ENCODE measurements at regions not wholly inside any gene's neighbourhood (a gene's known extent, or its start where the extent isn't known, plus 50 kb on each side); places are given as distances from the start of the nearest gene placed in this dataset.

- Histone ChIP-seq H3K27ac (ENCODE audit: low read depth, low read length) (no peak overlapping the region), H3K4me3 (ENCODE audit: low read depth, low read length) (no peak overlapping the region), H3K9me3 (ENCODE audit: control insufficient read depth, insufficient read depth, low read length) (peaks cover 13% of the 10 kb centered on the region), H3K27me3 (ENCODE audit: control insufficient read depth, insufficient read depth, low read length) (no peaks in the 10 kb centered on the region)
- DNase-seq (ENCODE audit: low read depth, low spot score) = no peak
- no peak for TF ChIP-seq CTCF (IDR thresholded peaks at IDR 0.05; ENCODE audit: low read depth, low read length)
- ChIA-PET POLR2A (interaction anchor here (0.7 to 1.1 kb wide), 2 partner anchors 20 to 127 kb away, joined by 3 to 4 read pairs; no protein-coding TSS in a partner anchor), CTCF (interaction anchor here (0.6 to 1.5 kb wide), 3 partner anchors 25 to 188 kb away, joined by 3 to 8 read pairs (median 5); no protein-coding TSS in a partner anchor)
Measured at GRCh38 chr2:39568116-39568515, 97.6 kb upstream of the TMEM178A start.

- Histone ChIP-seq H3K4me3 (ENCODE audit: low read depth, low read length) (no peak overlapping the region), H3K27me3 (ENCODE audit: control insufficient read depth, insufficient read depth, low read length) (no peaks in the 10 kb centered on the region), H3K9me3 (ENCODE audit: control insufficient read depth, insufficient read depth, low read length) (peaks cover 13% of the 10 kb centered on the region), H3K27ac (ENCODE audit: low read depth, low read length) (no peak overlapping the region)
- ChIA-PET POLR2A (interaction anchor here (0.7 kb wide), 1 partner anchor 127 kb away, joined by 3 read pairs; no protein-coding TSS in a partner anchor), CTCF (interaction anchor here (0.6 to 1.5 kb wide), 3 partner anchors 25 to 189 kb away, joined by 3 to 8 read pairs (median 5); no protein-coding TSS in a partner anchor)
- no peak for TF ChIP-seq CTCF (IDR thresholded peaks at IDR 0.05; ENCODE audit: low read depth, low read length)
- DNase-seq (ENCODE audit: low read depth, low spot score) = peak; percentile 42
Measured at GRCh38 chr2:39568561-39569006, 97.1 kb upstream of the TMEM178A start.

GRCh38 chr2:39570130-39570555 is 95.6 kb upstream of the TMEM178A start:
- no peak for TF ChIP-seq CTCF (IDR thresholded peaks at IDR 0.05; ENCODE audit: low read depth, low read length)
- Histone ChIP-seq H3K4me3 (ENCODE audit: low read depth, low read length) (no peak overlapping the region), H3K27ac (ENCODE audit: low read depth, low read length) (no peak overlapping the region), H3K9me3 (ENCODE audit: control insufficient read depth, insufficient read depth, low read length) (peaks cover under 1% of the 10 kb centered on the region; the same call in 1 of the 2 replicates), H3K27me3 (ENCODE audit: control insufficient read depth, insufficient read depth, low read length) (no peaks in the 10 kb centered on the region)
- no peak for DNase-seq (ENCODE audit: low read depth, low spot score)
- ChIA-PET POLR2A (no interaction called here), CTCF (no interaction called here)

GRCh38 chr2:39570614-39571013 is 95.1 kb upstream of the TMEM178A start:
- no peak overlapping the region for H3K27ac ChIP-seq (ENCODE audit: low read depth, low read length)
- CTCF ChIA-PET = no interaction called here

More at GRCh38 chr2:39570614-39571013, 95.1 kb upstream of the TMEM178A start:
- POLR2A ChIA-PET = interaction anchor here (0.6 kb wide), 1 partner anchor 502 kb away, joined by 3 read pairs; no protein-coding TSS in a partner anchor
- no peak for DNase-seq (ENCODE audit: low read depth, low spot score)
- no peak for TF ChIP-seq CTCF (IDR thresholded peaks at IDR 0.05; ENCODE audit: low read depth, low read length)
- H3K4me3 ChIP-seq (ENCODE audit: low read depth, low read length) = no peak overlapping the region
- no peaks in the 10 kb centered on the region for H3K27me3 ChIP-seq (ENCODE audit: control insufficient read depth, insufficient read depth, low read length)
- H3K9me3 ChIP-seq (ENCODE audit: control insufficient read depth, insufficient read depth, low read length) = no peaks in the 10 kb centered on the region

All from AG04450 (cell line).